ENCODE measurements at regions not wholly inside any gene's neighbourhood (a gene's known extent, or its start where the extent isn't known, plus 50 kb on each side); places are given as distances from the start of the nearest gene placed in this dataset.

GRCh38 chr4:57320217-57320616, 210.0 kb upstream of the IGFBP7 start:
- no peaks in the 10 kb centered on the region for H3K4me1 Mint-ChIP-seq (ENCODE audit: low read depth, unreplicated experiment)
- H3K27me3 Mint-ChIP-seq (ENCODE audit: unreplicated experiment): no peaks in the 10 kb centered on the region
- H3K27ac Mint-ChIP-seq (ENCODE audit: unreplicated experiment): no peak overlapping the region
- no peak for TF ChIP-seq CTCF (IDR thresholded peaks at IDR 0.05; ENCODE audit: partially characterized antibody, unreplicated experiment)
- no peak for DNase-seq
- no peaks in the 10 kb centered on the region for H3K36me3 Mint-ChIP-seq (ENCODE audit: unreplicated experiment)
- H3K9me3 Mint-ChIP-seq (ENCODE audit: unreplicated experiment): peaks cover 2% of the 10 kb centered on the region
- H3K4me3 Mint-ChIP-seq (ENCODE audit: unreplicated experiment): no peak overlapping the region

- DNase-seq: no peak
These were observed 208.5 kb upstream of the IGFBP7 start for GRCh38 chr4:57318703-57319102.

GRCh38 chr4:57314636-57315035, 204.5 kb upstream of the IGFBP7 start:
- no peaks in the 10 kb centered on the region for H3K4me1 Mint-ChIP-seq (ENCODE audit: low read depth, unreplicated experiment)
- DNase-seq: no peak
- H3K9me3 Mint-ChIP-seq (ENCODE audit: unreplicated experiment): no peaks in the 10 kb centered on the region
- no peaks in the 10 kb centered on the region for H3K36me3 Mint-ChIP-seq (ENCODE audit: unreplicated experiment)
- TF ChIP-seq CTCF (IDR thresholded peaks at IDR 0.05; ENCODE audit: partially characterized antibody, unreplicated experiment): no peak
- no peak overlapping the region for H3K4me3 Mint-ChIP-seq (ENCODE audit: unreplicated experiment)
- no peaks in the 10 kb centered on the region for H3K27me3 Mint-ChIP-seq (ENCODE audit: unreplicated experiment)
- no peak overlapping the region for H3K27ac Mint-ChIP-seq (ENCODE audit: unreplicated experiment)

More at GRCh38 chr4:57318703-57319102, 208.5 kb upstream of the IGFBP7 start:
- no peak overlapping the region for H3K27ac Mint-ChIP-seq (ENCODE audit: unreplicated experiment)
- no peaks in the 10 kb centered on the region for H3K36me3 Mint-ChIP-seq (ENCODE audit: unreplicated experiment)
- H3K4me1 Mint-ChIP-seq (ENCODE audit: low read depth, unreplicated experiment): no peaks in the 10 kb centered on the region
- no peak overlapping the region for H3K4me3 Mint-ChIP-seq (ENCODE audit: unreplicated experiment)
- TF ChIP-seq CTCF (IDR thresholded peaks at IDR 0.05; ENCODE audit: partially characterized antibody, unreplicated experiment): no peak
- H3K27me3 Mint-ChIP-seq (ENCODE audit: unreplicated experiment): no peaks in the 10 kb centered on the region
- peaks cover 2% of the 10 kb centered on the region for H3K9me3 Mint-ChIP-seq (ENCODE audit: unreplicated experiment)

GRCh38 chr4:57312296-57312695, 202.1 kb upstream of the IGFBP7 start:
- no peak overlapping the region for H3K4me3 Mint-ChIP-seq (ENCODE audit: unreplicated experiment)
- H3K36me3 Mint-ChIP-seq (ENCODE audit: unreplicated experiment): no peaks in the 10 kb centered on the region
- no peak for DNase-seq
- H3K4me1 Mint-ChIP-seq (ENCODE audit: low read depth, unreplicated experiment): no peaks in the 10 kb centered on the region
- H3K27me3 Mint-ChIP-seq (ENCODE audit: unreplicated experiment): no peaks in the 10 kb centered on the region
- TF ChIP-seq CTCF (IDR thresholded peaks at IDR 0.05; ENCODE audit: partially characterized antibody, unreplicated experiment): no peak
- H3K9me3 Mint-ChIP-seq (ENCODE audit: unreplicated experiment): no peaks in the 10 kb centered on the region
- H3K27ac Mint-ChIP-seq (ENCODE audit: unreplicated experiment): no peak overlapping the region

- TF ChIP-seq CTCF (IDR thresholded peaks at IDR 0.05; ENCODE audit: partially characterized antibody, unreplicated experiment): no peak
- no peak for DNase-seq
- no peak overlapping the region for H3K4me3 Mint-ChIP-seq (ENCODE audit: unreplicated experiment)
- no peaks in the 10 kb centered on the region for H3K4me1 Mint-ChIP-seq (ENCODE audit: low read depth, unreplicated experiment)
- no peaks in the 10 kb centered on the region for H3K9me3 Mint-ChIP-seq (ENCODE audit: unreplicated experiment)
- no peaks in the 10 kb centered on the region for H3K36me3 Mint-ChIP-seq (ENCODE audit: unreplicated experiment)
- H3K27me3 Mint-ChIP-seq (ENCODE audit: unreplicated experiment): peaks cover 2% of the 10 kb centered on the region
- H3K27ac Mint-ChIP-seq (ENCODE audit: unreplicated experiment): no peak overlapping the region
These were observed 199.5 kb upstream of the IGFBP7 start for GRCh38 chr4:57309658-57310057.
